Body of pancreas (tissue), 4 donors: ENCODE measurements at regions not wholly inside any gene's neighbourhood (a gene's known extent, or its start where the extent isn't known, plus 50 kb on each side); places are given as distances from the start of the nearest gene placed in this dataset.

Experiments used
- POLR2A ChIP-seq, 3 donors: fragments of 450-650 bp; IDR thresholded peaks; one replicate each; pipeline ENCODE4 v1.6.1; 2016; ENCODE audit warnings: antibody characterized with exemption in 3 of 3, mild to moderate bottlenecking in 2 of 3
- TF ChIP-seq, protein P1 (sequence below), 7 experiments: fragments of 450-650 bp in 4 of 7; fragments of 200-600 bp in 3 of 7; sonication (generic) in 3 of 7; IDR thresholded peaks; one replicate each; pipeline ENCODE4 v1.5.1; 2016 to 2019; ENCODE audit warnings: antibody characterized with exemption in 7 of 7

DNA sequence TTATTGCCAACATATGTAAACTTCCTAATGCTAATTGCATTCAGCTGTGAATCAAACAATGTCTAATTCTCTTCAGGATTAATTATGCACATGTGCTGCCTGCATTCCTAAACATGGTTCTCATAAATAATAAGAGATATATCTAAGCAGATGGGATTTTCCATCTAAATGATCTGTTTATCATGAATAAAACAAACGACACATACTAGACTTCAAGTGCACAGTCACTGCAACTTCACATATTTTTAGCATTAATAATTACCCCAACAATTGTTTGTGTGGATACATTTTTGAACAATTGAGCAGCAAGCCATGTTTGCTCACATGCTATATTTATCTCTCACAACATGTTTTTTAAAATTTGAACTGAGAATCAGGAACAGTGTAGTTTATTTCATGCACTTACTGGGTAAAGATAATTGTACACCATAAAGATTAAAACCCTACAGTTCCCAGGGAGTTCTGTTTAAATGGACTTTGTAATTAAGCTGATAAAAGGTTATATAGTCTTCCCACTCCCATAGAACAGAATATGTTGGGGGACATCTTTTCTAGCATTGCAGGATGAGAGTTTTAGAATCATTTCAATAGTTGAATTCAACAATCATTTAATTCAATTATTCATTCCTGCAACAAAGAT is 378.5 kb downstream of the MDFIC start:
- TF ChIP-seq, protein P1, sequence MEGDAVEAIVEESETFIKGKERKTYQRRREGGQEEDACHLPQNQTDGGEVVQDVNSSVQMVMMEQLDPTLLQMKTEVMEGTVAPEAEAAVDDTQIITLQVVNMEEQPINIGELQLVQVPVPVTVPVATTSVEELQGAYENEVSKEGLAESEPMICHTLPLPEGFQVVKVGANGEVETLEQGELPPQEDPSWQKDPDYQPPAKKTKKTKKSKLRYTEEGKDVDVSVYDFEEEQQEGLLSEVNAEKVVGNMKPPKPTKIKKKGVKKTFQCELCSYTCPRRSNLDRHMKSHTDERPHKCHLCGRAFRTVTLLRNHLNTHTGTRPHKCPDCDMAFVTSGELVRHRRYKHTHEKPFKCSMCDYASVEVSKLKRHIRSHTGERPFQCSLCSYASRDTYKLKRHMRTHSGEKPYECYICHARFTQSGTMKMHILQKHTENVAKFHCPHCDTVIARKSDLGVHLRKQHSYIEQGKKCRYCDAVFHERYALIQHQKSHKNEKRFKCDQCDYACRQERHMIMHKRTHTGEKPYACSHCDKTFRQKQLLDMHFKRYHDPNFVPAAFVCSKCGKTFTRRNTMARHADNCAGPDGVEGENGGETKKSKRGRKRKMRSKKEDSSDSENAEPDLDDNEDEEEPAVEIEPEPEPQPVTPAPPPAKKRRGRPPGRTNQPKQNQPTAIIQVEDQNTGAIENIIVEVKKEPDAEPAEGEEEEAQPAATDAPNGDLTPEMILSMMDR (IDR thresholded peaks at IDR 0.05), result no peak
- no peak for TF ChIP-seq POLR2A (IDR thresholded peaks at IDR 0.05)
